Mucosa of descending colon (tissue), 3 donors: ENCODE measurements at regions not wholly inside any gene's neighbourhood (a gene's known extent, or its start where the extent isn't known, plus 50 kb on each side); places are given as distances from the start of the nearest gene placed in this dataset.
"Not testable (repeated sequence)": the region's sequence is repeated elsewhere in the genome, so short reads cannot be mapped to it uniquely, and the experiment has no call there.

Source experiments
- ATAC-seq: fragments of 200-7000 bp; cut with Tn5 transposase; one replicate; pipeline ENCODE4 v1.9.1; 2020; ENCODE audit warnings: mild to moderate bottlenecking, moderate library complexity
- DNase-seq, 3 donors: peaks; one replicate each; pipeline ENCODE4 v3.0.0-alpha.2; 2020
- H3K36me3 ChIP-seq: fragments of 200-600 bp; one replicate; pipeline ENCODE4 v1.8.0; 2021; ENCODE audit warnings: low read depth, mild to moderate bottlenecking
- H3K4me1 ChIP-seq: fragments of 200-600 bp; one replicate; pipeline ENCODE4 v1.8.0; 2021; ENCODE audit warnings: low read depth, mild to moderate bottlenecking
- H3K4me3 ChIP-seq: fragments of 200-600 bp; one replicate; pipeline ENCODE4 v1.8.0; 2021; ENCODE audit warnings: mild to moderate bottlenecking
- H3K9me3 ChIP-seq: fragments of 200-600 bp; one replicate; pipeline ENCODE4 v1.8.0; 2021; ENCODE audit warnings: mild to moderate bottlenecking
- intact Hi-C, 2 donors: fragments of 100-400 bp; cut with DNase I in 1 of 2; cut with micrococcal nuclease in 1 of 2; formaldehyde crosslinking; loops; one replicate each; pipeline versions ENCODE4 v1.11.0 to v1.11.1; 2022; cut with DNase I, micrococcal nuclease
- TF ChIP-seq, protein P1 (sequence below): fragments of 200-600 bp; IDR thresholded peaks from one replicate; pipeline ENCODE4 v1.8.0; 2022; ENCODE audit warnings: antibody characterized with exemption, mild to moderate bottlenecking
- donor health status: DM: no; HTN: no; CAD: no; lungs with moderate emphysema.
- donor health status: DM: no; HTN: no; CAD: no.
- donor health status: DM: no; HTN: yes; CAD: no.

DNA sequence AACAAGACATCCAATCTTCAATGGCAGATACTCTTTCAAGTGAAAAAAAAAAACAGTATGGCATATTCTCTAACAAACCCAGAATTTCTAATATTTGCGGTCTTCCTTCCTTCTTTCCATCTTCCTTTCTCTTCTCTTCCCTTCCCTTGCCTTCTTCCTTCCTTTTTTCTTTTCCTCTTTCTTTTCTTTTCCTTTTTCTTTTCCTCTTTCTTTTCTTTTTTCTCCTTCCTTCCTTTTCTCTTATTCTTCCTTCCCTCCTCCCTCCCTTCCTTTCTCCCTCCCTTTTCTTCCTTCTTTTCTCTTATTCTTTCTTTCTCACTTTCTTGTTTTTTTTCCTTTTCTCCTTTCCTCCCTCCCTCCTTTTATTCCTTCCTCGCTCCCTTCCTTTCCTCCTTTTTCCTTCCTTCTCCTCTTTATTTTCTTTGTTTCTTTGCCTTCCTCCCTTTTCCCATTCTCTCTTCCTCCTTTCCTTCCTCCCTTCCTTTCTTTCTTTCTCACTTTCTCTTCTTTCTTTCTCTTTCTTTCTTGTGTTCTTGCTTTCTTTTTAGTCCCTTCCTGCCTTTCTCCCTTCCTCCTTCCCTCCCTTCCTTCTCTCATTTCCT, 209.0 kb downstream of the ZNF92 start:
- H3K4me3 ChIP-seq, ATAC-seq, DNase-seq, H3K4me1 ChIP-seq, H3K9me3 ChIP-seq, H3K36me3 ChIP-seq, intact Hi-C loops: not testable (repeated sequence)

DNA sequence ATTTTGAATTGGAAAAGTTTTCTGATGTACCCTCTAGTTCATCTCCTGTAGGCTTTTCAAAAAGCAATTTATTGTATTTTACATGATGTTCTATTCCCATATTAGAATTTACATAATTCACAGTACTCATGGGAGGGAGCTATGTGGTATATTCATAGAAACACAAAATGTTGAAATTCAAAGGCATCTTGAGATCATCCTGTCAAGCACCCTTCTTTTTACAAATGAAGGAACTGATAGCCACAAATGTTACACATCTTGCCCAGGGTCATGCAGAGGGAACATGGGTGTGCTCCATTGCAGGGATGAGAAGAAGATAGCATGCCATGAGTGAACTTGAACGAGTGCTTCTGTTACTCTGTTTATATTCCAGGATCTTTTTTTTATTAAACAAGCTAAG, 228.8 kb downstream of the ZNF92 start:
- DNase-seq, H3K9me3 ChIP-seq, intact Hi-C loops, H3K4me1 ChIP-seq, ATAC-seq, H3K4me3 ChIP-seq, H3K36me3 ChIP-seq: not testable (repeated sequence)

DNA sequence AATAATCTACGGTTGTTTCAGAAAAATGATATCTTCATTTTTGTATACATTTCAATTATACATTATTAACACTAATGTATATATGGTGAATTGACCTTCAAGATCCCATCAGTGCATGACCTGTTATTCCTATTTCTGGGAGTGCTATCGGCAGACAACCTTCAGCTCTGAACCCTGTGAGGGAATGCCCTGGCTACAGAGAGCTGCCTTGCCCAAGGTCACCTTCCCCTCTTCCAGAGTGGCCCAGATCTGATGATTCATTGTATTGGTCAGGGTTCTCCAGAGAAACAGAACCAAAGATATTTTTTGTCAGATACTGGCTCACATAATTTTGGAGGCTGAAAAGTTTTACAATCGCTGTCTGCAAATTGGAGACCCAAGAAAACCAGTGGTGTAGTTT, 235.5 kb downstream of the ZNF92 start:
- intact Hi-C loops, result no loop called here
- Histone ChIP-seq H3K9me3 (no peaks in the 10 kb centered on the region), H3K4me1 (no peaks in the 10 kb centered on the region), H3K36me3 (no peaks in the 10 kb centered on the region), H3K4me3 (no peak overlapping the region)
- DNase-seq (no peak), ATAC-seq (no peak)
- TF ChIP-seq, protein P1, sequence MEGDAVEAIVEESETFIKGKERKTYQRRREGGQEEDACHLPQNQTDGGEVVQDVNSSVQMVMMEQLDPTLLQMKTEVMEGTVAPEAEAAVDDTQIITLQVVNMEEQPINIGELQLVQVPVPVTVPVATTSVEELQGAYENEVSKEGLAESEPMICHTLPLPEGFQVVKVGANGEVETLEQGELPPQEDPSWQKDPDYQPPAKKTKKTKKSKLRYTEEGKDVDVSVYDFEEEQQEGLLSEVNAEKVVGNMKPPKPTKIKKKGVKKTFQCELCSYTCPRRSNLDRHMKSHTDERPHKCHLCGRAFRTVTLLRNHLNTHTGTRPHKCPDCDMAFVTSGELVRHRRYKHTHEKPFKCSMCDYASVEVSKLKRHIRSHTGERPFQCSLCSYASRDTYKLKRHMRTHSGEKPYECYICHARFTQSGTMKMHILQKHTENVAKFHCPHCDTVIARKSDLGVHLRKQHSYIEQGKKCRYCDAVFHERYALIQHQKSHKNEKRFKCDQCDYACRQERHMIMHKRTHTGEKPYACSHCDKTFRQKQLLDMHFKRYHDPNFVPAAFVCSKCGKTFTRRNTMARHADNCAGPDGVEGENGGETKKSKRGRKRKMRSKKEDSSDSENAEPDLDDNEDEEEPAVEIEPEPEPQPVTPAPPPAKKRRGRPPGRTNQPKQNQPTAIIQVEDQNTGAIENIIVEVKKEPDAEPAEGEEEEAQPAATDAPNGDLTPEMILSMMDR, result no peak

DNA sequence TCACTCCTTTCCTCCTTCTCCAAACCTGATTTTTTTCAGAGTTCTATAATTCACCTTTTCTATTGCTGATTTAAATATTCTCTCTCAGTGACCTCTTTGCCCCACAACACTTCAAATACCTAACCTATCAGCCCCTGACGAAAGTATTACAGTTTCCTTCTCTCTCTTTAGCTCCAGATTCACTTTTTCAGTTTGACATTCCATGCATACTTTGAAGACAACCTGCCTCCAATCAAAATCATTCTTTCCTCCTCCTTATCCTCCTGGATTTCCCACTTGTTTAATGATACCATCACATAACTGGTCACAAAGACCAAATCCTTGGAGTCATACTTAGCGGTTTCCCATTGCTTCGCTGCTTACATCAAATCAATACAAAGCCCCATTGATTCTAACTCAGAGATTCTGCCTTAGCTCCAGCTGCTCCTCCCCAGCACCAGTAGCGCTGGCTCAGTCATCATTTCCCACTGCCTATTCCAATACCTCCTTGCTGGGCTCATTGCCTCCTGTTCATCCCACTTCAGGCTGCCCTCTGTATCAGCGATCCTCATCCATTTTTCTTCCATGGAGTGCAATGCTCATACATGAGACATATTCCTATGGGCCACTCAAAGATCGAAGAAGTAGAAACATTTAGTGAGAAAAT, 240.1 kb downstream of the ZNF92 start:
- DNase-seq, ATAC-seq, H3K4me1 ChIP-seq, H3K9me3 ChIP-seq, intact Hi-C loops, H3K4me3 ChIP-seq, H3K36me3 ChIP-seq: not testable (repeated sequence)

DNA sequence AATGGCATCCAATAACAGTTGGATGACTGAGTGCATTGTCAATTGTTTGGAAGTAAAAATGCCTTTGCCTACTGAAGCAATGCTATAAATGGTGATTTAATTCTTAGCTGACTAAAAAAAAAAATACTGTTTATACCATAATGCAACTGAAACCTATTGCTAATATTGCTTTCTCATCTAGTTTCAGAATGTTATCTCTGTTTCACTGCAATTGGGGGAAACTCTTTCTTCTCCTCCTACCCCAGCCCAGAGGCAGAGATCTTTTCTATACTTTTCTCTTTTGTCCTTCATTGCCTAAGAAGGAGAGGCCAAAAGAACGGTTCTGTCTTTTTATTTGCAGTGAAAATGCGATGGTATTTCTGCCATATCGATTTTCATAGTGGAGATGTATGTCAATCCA, 242.5 kb downstream of the ZNF92 start:
- H3K4me1 ChIP-seq, DNase-seq, H3K4me3 ChIP-seq, H3K36me3 ChIP-seq, ATAC-seq, H3K9me3 ChIP-seq, intact Hi-C loops: not testable (repeated sequence)

DNA sequence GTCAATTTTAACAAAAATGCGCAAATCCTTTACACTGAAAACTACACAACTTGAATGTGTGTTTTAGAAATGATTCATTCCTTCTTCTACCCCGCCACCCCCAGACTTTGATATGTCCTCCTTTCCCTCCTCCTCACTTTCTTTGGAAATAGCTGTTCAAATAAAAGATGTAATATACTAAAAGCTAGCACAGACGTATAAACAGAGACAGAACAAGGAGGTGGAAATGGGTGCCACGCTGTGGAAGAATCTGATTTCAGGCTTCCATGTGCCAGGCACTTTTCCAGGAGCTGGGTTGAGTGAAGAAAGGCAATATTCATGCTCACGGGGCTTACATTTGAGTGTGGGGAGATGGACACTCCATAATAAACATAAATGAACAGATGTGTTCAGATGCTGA, 246.6 kb downstream of the ZNF92 start:
- H3K9me3 ChIP-seq, DNase-seq, H3K4me1 ChIP-seq, ATAC-seq, H3K4me3 ChIP-seq, H3K36me3 ChIP-seq, intact Hi-C loops: not testable (repeated sequence)

DNA sequence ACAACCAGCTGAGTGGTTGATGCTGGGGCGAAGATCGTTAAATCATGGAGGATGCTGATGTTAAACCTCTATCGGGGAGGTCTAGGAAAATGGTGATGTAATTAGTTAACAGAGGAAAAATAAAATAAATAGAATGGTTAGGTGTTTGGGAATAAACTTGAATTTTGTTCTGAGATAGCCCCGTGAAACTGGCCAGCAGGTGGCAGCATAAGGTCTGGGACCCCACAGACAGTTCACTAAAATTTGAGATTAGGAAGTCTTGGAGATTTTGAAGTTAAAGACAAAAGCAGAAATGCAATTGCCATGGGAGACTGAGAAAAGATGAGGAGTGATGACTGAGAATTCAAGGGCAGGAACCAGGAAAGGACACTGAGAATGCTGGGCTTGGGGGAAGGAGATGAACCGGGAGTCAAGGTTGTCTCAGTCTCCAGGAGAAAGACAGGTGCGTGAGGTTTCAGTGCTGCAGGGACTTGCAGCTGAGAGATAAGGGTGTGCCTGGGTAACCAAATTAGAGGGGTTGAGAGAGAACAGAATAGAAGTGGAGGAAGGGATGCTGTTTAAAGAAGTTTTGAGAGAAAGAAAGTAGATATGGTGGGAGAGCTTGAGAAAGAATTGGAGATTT, 248.0 kb downstream of the ZNF92 start:
- H3K4me3 ChIP-seq, intact Hi-C loops, ATAC-seq, H3K9me3 ChIP-seq, H3K36me3 ChIP-seq, H3K4me1 ChIP-seq: not testable (repeated sequence)
- TF ChIP-seq, protein P1, result peak; percentile 9
- peak in 2 of 3 donors; percentile 28 to 67 for DNase-seq

DNA sequence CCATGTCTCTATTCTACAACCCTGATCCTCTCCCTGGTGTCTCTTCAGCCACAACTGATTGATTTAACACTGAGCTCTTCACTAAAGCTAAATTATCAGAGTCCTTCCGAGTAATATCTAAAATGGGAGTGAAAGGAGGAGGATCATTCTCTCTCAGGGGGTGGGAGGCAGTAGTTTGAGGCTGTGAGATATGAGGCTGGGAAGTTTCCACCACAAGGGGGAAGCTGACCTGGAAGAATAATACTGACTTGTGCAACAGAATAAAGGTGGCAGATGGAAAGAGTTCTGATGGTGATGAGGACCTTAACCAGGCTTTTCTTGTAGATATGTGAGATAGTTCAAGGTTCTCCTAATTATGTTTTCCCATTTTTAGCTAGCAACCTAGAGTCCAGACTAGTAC, 241.6 kb upstream of the VKORC1L1 start:
- ATAC-seq, DNase-seq, H3K4me3 ChIP-seq, H3K9me3 ChIP-seq, H3K4me1 ChIP-seq, intact Hi-C loops, H3K36me3 ChIP-seq: not testable (repeated sequence)

DNA sequence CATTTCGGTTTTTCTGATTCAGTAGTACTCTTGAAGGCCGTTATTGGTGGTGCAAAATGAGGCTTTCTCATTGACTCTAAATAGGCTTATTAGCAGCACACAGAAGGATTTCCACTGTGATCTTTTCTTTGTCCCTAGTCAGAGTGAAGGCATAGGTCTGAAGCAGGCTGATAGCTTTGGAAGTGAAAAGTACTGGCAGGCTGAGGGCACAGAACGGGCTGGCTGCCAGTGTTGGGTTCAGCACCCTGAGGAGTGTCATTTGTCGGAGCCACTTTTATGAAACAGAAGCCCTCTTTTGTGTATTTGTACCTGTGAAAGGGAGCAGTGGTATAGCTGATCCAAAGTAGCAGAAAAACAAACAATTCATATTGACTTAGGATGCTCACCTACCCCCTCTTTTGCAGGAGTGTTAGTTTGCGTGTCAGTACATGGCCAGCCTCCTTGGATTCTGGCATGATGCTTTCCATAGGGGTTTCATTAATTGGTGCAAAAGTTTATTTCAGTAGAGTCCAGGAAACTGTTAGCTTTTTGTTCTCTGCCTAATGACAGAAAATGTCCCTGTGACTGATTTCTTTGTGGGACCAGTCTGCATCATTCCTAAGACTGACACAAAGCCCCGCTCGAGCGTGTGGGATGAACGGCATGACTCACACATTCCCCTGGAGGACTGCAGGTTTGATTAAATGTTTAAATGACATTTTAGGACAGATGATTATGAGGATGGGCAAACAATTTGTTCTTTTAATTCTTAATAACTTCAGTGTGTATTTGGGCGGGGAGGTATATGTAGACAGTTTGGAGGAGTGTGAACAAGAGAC, 239.1 kb upstream of the VKORC1L1 start:
- H3K36me3 ChIP-seq, H3K4me1 ChIP-seq, ATAC-seq, DNase-seq, intact Hi-C loops, H3K9me3 ChIP-seq, H3K4me3 ChIP-seq: not testable (repeated sequence)

DNA sequence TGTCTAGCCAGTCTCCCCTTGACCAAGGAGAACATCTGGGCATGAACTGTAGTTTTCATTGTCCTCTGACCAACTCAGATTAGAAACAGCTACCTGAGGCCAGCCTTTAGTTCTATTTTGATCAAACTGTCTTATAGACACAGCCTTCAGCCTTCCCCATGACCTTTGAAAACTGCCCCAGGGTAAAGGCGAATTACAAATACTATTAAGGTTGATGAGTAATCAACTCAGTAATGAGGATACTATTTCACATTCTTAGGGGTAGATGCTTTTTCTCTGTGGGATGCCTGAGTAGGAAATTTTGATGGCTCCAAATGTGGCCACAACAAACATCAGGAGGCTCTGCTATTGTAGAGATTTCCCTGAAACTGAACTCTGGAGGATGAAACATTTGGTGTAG, 234.0 kb upstream of the VKORC1L1 start:
- not testable (repeated sequence) for DNase-seq, ATAC-seq, H3K9me3 ChIP-seq

DNA sequence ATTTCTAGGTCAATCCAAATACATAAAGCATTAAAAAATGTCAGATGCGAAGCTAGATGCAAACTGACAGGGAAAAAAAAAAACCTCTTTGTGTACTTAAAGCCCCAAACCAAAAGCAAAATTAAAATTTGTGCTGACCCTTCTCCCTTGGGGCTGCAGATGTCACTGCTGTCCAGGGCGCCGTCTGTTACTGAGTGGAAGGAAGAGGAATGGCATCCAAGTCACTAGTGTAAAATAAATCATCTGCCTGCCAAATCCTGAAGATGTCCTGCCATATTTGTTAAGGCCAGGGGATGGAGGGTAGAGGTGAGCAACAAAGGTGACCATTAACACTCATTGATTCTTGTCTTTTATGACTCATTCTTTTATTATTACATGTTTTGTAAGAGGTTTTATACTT, 233.2 kb upstream of the VKORC1L1 start:
- H3K4me1 ChIP-seq, H3K36me3 ChIP-seq, intact Hi-C loops, DNase-seq, H3K9me3 ChIP-seq, H3K4me3 ChIP-seq, ATAC-seq: not testable (repeated sequence)

More for the DNA sequence above, 234.0 kb upstream of the VKORC1L1 start:
- H3K4me3 ChIP-seq, intact Hi-C loops, H3K36me3 ChIP-seq, H3K4me1 ChIP-seq: not testable (repeated sequence)

DNA sequence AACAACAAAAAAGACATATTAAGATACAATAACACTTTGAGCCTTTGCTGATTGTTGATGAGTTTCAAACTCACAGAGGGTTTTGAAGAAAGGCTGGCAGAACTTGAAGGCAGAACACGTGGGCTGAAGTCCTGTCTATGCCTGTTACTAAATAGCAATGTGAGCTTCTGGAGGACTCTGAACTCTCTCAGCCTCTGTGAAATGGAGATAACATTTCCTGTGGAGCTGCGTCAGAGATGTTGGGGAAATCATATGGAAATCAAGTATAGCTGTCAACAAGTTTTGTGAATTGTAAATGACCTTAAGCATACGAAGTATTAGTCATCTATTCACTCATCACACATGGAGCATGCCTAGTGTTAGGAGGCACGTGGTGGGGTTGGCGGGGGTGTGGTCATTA, 229.4 kb upstream of the VKORC1L1 start:
- DNase-seq, H3K36me3 ChIP-seq, H3K4me3 ChIP-seq, H3K4me1 ChIP-seq, intact Hi-C loops, H3K9me3 ChIP-seq, ATAC-seq: not testable (repeated sequence)
